ENCODE measurements at regions not wholly inside any gene's neighbourhood (a gene's known extent, or its start where the extent isn't known, plus 50 kb on each side); places are given as distances from the start of the nearest gene placed in this dataset.

GRCh38 chr1:187276677-187277076 lies 447.9 kb downstream of the PLA2G4A start:
- no TSS peak for BruUV-seq (replicated peaks)
- intact Hi-C loops (cut with micrococcal nuclease; ENCODE audit: unreplicated experiment) = no loop called here
- Histone ChIP-seq H4K20me1 (ENCODE audit: insufficient read depth) (no peaks in the 10 kb centered on the region), H3K4me1 (replicated peaks; ENCODE audit: insufficient read depth) (no peaks in the 10 kb centered on the region), H3K4me3 (no peak overlapping the region), H3K79me2 (ENCODE audit: low read depth) (no peaks in the 10 kb centered on the region), H2AFZ (no peak overlapping the region), H3F3A (ENCODE audit: insufficient read depth, low read depth) (no peaks in the 10 kb centered on the region), H3K9me2 (ENCODE audit: insufficient read depth) (no peaks in the 10 kb centered on the region), H3K27me3 (ENCODE audit: insufficient read depth, low read depth) (no peaks in the 10 kb centered on the region), H3K4me2 (no peak overlapping the region), H3K27ac (no peak overlapping the region), H3K9me3 (ENCODE audit: insufficient read depth, low read depth) (no peaks in the 10 kb centered on the region), H3K36me3 (ENCODE audit: low read depth) (no peaks in the 10 kb centered on the region)
- ChIA-PET CTCF (no interaction called here), POLR2A (ENCODE audit: unreplicated experiment) (no interaction called here)
- TF ChIP-seq EZH2 (IDR thresholded peaks at IDR 0.05; ENCODE audit: low read depth) (no peak), CTCF (conservative IDR thresholded peaks at IDR 0.05) (no peak)
- DNase-seq = no peak

- H3K79me2 ChIP-seq (ENCODE audit: low read depth) = no peaks in the 10 kb centered on the region
- H3K9me3 ChIP-seq (ENCODE audit: insufficient read depth, low read depth) = no peaks in the 10 kb centered on the region
- no TSS peak for BruUV-seq (replicated peaks)
- no peak overlapping the region for H3K4me3 ChIP-seq
- H3K4me2 ChIP-seq = no peak overlapping the region
- no peaks in the 10 kb centered on the region for H4K20me1 ChIP-seq (ENCODE audit: insufficient read depth)
- intact Hi-C loops (cut with micrococcal nuclease; ENCODE audit: unreplicated experiment) = no loop called here
- DNase-seq = no peak
- ChIA-PET CTCF (no interaction called here), POLR2A (ENCODE audit: unreplicated experiment) (no interaction called here)
- H3K27me3 ChIP-seq (ENCODE audit: insufficient read depth, low read depth) = no peaks in the 10 kb centered on the region
- H3K9me2 ChIP-seq (ENCODE audit: insufficient read depth) = no peaks in the 10 kb centered on the region
- no peak overlapping the region for H3K27ac ChIP-seq
- no peaks in the 10 kb centered on the region for H3F3A ChIP-seq (ENCODE audit: insufficient read depth, low read depth)
- no peaks in the 10 kb centered on the region for H3K36me3 ChIP-seq (ENCODE audit: low read depth)
- H2AFZ ChIP-seq = no peak overlapping the region
- no peaks in the 10 kb centered on the region for H3K4me1 ChIP-seq (replicated peaks; ENCODE audit: insufficient read depth)
- TF ChIP-seq EZH2 (IDR thresholded peaks at IDR 0.05; ENCODE audit: low read depth) (no peak), CTCF (conservative IDR thresholded peaks at IDR 0.05) (no peak)
These were observed 451.3 kb downstream of the PLA2G4A start for GRCh38 chr1:187280031-187280430.

- no peaks in the 10 kb centered on the region for H3K9me3 ChIP-seq (ENCODE audit: insufficient read depth, low read depth)
- ChIA-PET POLR2A (ENCODE audit: unreplicated experiment) (no interaction called here), CTCF (no interaction called here)
- H3K4me1 ChIP-seq (replicated peaks; ENCODE audit: insufficient read depth) = no peaks in the 10 kb centered on the region
- no peaks in the 10 kb centered on the region for H3K36me3 ChIP-seq (ENCODE audit: low read depth)
- H3K27ac ChIP-seq = no peak overlapping the region
- no peak overlapping the region for H3K4me2 ChIP-seq
- no peak overlapping the region for H3K4me3 ChIP-seq
- no peaks in the 10 kb centered on the region for H3K9me2 ChIP-seq (ENCODE audit: insufficient read depth)
- H3F3A ChIP-seq (ENCODE audit: insufficient read depth, low read depth) = no peaks in the 10 kb centered on the region
- H2AFZ ChIP-seq = no peak overlapping the region
- DNase-seq = no peak
- TF ChIP-seq CTCF (conservative IDR thresholded peaks at IDR 0.05) (no peak), EZH2 (IDR thresholded peaks at IDR 0.05; ENCODE audit: low read depth) (no peak)
- BruUV-seq (replicated peaks) = no TSS peak
- H3K27me3 ChIP-seq (ENCODE audit: insufficient read depth, low read depth) = no peaks in the 10 kb centered on the region
- H3K79me2 ChIP-seq (ENCODE audit: low read depth) = no peaks in the 10 kb centered on the region
- no peaks in the 10 kb centered on the region for H4K20me1 ChIP-seq (ENCODE audit: insufficient read depth)
- intact Hi-C loops (cut with micrococcal nuclease; ENCODE audit: unreplicated experiment) = no loop called here
These were observed 452.3 kb downstream of the PLA2G4A start for GRCh38 chr1:187281085-187281484.

Measured in PC-9 (cell line).